NCI-H446 treated with DMSO at 0.1 percent for 48 hours (cell line): ENCODE measurements at regions not wholly inside any gene's neighbourhood (a gene's known extent, or its start where the extent isn't known, plus 50 kb on each side); places are given as distances from the start of the nearest gene placed in this dataset.

Experiments used
- DNase-seq: peaks from one replicate; lab custom pipeline; 2025; lab: John Stamatoyannopoulos, UW

- no peak for DNase-seq
Measured at GRCh38 chr2:221156062-221156734, 415.9 kb downstream of the EPHA4 start.

DNA sequence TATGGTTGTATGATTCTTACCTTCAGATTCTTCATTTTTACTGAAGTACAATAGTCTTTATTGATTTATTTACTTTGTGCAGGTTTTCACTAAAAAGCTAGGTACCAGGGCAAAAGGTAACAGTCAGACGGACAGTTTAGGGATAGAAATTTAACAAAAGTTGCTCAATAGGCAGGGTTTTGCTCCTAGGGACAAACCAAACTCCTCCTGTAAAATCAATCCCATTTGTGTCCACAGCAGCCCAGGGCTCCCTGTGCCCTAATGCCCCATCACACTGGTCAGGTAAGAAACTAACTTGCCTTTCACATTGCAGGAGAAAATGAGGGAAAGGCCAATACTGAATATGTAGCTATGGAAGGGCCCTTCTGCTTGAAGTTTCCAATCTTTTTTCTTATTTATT, 410.9 kb downstream of the EPHA4 start:
- no peak for DNase-seq

- no peak for DNase-seq
Measured at GRCh38 chr2:221166292-221166691, 405.8 kb downstream of the EPHA4 start.

GRCh38 chr2:221167561-221167960, 404.5 kb downstream of the EPHA4 start:
- no peak for DNase-seq

DNA sequence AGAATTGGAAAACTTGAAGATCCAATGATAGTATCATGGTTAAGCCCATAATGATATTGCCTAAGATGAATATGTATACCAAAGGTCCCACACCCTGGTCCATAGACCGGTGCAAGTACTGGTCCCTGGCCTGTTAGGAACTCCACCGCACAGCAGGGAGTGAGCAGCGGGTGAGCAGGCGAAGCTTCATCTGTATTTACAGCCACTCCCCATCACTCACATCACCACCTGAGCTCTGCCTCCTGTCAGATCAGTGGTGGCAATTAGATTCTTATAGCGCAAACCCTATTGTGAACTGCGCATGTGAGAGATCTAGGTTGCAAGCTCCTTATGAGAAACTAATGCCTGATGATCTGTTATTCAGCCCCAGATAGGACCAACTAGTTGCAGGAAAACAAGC, 402.4 kb downstream of the EPHA4 start:
- no peak for DNase-seq

DNA sequence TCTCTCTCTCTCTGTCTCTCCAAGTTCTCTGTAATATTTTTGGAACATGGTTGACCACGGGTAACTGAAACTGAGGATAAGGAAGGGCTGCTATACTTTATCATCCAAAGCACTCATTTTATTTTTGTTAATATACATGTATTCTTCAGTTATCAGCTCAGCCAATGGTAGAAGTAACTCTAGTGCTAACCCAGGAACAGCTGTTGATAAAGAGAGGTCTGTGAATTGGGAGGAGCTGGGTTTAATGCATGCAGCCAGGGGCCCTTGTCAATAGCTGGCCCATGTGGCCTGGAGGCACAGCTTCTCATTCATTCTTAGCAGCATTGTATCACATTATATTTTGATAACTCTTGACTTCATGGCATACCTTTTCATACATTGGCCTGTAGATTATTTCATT, 401.6 kb downstream of the EPHA4 start:
- DNase-seq, result no peak

- DNase-seq, result peak; percentile 89
Measured at GRCh38 chr2:221176667-221177066, 395.4 kb downstream of the EPHA4 start.

DNA sequence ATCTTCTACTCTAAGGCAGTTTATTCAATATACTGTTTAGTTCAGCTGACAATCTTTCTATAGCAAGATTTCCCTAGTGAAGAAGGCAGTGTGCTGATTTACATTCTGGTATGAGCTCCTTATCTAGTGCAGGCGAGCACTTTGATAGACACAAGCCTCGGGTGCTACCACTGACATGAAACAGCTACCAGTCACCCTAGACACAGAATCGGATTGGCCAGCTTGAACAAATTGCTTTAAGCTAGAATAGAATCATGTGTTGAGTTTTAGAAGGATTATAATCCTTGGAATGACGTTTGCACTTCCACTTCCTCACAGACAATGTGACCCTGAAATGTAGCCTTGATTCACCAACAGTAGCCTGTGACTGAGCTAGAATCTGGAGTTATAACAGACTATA, 394.0 kb downstream of the EPHA4 start:
- DNase-seq, result no peak

DNA sequence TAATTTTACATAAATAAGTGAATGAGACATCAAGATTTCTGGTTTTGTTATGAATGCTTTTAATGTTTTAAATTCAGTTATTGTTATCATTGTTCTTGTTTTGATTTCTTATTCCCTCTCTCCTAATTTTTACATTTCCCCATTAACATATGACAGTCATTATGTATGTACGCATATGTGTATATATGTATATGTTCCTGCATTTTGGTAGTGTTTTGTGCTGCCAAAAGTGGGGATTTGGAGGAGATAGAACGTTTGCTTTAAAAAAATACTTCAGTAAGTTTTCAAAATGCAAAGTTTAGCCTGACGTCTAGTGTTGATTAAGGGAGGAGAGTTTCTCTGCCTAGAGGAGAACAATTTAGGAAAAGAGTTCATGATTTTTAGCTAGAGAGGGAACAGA, 385.2 kb downstream of the EPHA4 start:
- DNase-seq, result no peak

DNA sequence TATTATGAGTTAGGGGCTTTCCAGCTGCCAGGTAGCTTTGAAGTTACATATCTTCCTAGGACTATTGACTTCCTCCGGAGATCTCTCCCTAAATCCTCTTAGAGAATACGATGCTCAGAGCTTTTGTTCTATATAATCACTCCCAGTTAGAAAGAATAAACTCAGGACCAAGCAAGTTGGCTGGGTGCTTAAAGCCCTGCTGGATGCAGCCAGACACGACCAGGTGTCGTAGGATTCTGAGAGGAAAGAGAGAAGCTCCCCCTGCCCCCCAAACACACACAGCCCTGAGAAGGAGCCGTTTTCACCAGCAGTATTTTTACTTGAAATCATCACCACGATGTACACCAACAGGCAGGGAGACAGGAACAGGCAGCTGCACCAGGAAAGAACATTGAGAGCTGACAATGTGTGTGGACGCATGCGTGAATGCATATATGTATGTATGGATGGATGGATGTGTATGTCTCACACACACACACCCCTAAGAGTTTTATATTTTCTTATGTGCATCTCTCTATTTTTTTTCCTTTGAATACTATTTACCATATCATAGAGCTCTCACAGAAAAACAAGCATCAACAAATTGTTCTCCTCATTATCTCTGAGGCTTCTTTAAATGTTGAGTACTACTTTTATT, 382.6 kb downstream of the EPHA4 start:
- no peak for DNase-seq

- DNase-seq, result no peak
Measured at GRCh38 chr2:221195829-221196228, 376.3 kb downstream of the EPHA4 start.

- no peak for DNase-seq
Measured at GRCh38 chr2:221197225-221197856, 374.8 kb downstream of the EPHA4 start.

DNA sequence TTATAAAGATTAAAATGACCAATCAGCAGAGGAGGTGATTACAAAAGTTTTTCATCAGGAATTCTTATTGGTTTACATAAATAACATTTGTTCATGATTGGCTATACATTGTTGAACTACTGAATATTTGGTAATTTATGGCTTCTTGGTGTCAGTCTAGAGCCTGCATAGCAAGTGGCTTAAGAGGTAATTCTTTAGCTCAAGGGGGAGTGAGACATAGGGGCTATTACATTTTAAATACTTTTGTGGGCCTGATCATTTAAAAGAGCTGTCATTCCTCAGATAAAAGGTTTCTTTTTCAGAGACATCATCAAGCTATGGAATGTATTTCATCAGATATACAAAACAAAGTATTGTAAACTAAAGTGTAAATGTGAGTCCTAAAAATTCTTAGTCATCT, 373.8 kb downstream of the EPHA4 start:
- no peak for DNase-seq

GRCh38 chr2:221200184-221200839, 371.8 kb downstream of the EPHA4 start:
- no peak for DNase-seq

DNA sequence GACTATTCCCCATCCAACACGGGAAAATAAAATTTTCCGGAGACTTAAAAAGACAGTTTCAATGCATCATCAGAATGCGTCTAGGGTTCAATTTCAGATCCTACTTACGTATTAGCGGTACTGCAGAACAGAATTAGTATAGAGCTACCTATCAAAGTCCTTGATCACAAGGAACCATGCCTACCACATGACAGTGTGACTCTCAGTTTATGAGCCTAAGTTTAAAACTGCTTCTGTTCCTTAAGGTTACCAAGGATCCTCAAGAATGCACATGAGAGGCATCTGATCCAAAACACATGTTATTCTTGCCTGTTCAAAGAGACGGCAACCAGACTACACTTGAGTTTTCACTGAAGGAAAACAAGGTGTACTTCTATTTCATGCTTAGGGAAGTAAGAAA, 369.7 kb downstream of the EPHA4 start:
- DNase-seq, result no peak

- no peak for DNase-seq
Measured at GRCh38 chr2:221203125-221203524, 369.0 kb downstream of the EPHA4 start.

DNA sequence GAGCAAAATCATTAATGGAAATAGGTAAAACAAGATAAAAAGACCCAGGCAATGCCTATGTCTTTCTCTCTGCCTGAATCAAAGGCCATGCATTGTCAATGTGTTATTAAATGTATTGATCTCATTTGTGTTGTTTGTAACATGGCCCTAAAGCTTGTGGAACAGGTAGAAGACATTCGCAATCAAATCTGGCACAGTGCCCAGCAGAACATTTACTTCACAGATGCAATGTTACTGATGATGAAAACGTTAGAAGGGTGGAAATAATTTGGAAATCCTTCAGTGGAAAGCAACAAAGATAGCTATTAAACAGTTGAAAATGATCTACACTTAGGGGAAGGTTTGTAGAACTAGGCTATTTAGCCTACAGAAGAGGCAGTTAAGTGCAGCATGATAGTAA, 368.2 kb downstream of the EPHA4 start:
- no peak for DNase-seq

DNA sequence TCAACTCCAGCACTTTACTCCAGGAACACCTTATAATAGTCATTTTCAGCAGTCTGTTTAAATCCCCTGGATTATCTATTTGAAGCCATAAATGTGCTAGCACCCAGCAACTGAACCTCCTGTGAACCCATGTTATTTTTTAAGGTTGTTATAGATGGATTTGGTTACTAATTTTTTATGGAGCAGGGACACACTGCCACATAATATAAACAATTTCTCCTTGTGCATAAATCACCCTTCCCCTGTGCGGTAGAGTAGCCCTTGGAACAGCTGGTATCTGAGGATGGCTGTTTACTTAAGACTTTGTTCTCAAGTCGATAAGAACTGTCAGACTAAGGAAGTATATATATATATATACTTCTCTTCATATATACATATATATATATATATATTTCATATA, 367.4 kb downstream of the EPHA4 start:
- DNase-seq, result no peak

DNA sequence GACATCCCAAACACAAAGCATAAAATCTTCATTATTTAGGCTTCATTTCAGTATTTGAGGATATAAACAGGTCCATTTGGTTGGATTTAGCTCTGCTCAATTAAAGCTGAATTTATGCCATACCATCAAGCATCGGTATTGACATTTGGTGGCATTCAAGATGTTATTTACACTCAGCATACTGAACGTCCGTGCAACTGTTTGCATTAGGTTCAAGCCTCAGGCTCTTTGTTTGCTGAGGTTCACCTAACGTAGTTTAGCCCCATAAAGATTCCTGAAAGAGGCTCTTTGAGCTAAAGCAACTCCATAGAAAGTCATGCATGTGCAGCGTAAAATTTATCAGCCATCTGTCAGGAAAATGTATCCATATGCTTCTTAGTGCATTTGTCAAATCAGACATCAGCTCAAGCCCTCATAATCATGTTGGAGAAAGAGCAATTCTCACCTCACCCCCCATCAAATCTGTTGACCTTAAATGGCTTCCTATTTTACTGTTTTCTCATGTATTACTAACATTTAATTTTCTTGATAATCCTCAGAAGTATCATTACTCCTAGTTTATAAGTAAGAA, 366.9 kb downstream of the EPHA4 start:
- DNase-seq, result peak; percentile 94

GRCh38 chr2:221210686-221211085, 361.4 kb downstream of the EPHA4 start:
- DNase-seq, result no peak

- no peak for DNase-seq
Measured at GRCh38 chr2:221211653-221212052, 360.5 kb downstream of the EPHA4 start.

DNA sequence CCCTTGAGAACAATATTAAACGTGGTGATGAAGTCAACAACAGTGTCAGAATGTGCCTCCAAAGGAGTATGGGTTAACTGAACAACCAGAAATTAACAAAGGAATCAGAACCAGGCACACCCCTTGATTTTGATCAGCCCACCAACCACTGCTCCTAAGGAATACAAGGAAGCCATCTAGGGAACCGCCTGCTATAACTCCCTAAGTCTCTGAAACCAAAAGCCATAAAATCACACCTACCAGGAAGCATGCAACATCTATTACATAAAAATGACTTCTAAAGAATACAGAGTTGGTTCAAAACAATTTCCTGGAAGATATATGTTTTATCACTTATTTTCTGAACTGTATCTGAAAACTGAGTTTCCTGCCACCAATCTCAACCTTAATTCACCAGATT, 360.0 kb downstream of the EPHA4 start:
- no peak for DNase-seq

DNA sequence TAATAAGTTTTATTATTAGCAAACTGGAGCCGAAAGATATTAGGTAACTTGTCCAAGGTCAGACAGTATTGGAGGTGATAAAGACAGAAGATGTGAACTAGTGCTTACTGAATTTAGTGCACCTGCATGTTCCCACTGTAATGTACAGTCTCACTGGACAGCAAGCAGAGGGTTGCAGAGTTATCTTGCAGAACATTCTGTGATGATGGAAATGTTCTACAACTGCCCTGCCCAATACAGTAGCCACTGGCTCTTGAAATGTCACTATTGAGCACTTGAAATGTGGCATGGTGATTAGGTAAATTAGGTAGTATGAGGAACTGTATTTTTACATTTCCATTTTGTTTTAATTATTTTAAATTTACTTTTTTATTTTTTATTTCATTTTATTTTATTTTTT, 356.6 kb downstream of the EPHA4 start:
- no peak for DNase-seq
